ENCODE measurements at regions not wholly inside any gene's neighbourhood (a gene's known extent, or its start where the extent isn't known, plus 50 kb on each side); places are given as distances from the start of the nearest gene placed in this dataset.
A peak's percentile ranks its signal among the peaks of the same experiment; 100 is the strongest.

- H3K27me3 ChIP-seq (ENCODE audit: control insufficient read depth, insufficient read depth, low read length, poor library complexity, severe bottlenecking): peaks cover 4% of the 10 kb centered on the region
- H3K9me3 ChIP-seq (ENCODE audit: control insufficient read depth, low read length): no peaks in the 10 kb centered on the region
- H3K36me3 ChIP-seq (ENCODE audit: control insufficient read depth, insufficient read depth, low read length): no peaks in the 10 kb centered on the region
- H3K4me1 ChIP-seq (ENCODE audit: control insufficient read depth, insufficient read depth, low read length): no peaks in the 10 kb centered on the region
- H3K4me3 ChIP-seq (ENCODE audit: insufficient read depth, low read depth, low read length): no peak overlapping the region
- WGBS, 2 experiments: 95% methylated on average over 31 of the region's 31 CpGs
- no peak overlapping the region for H3K27ac ChIP-seq (ENCODE audit: insufficient read depth, low read depth, low read length, poor library complexity, severe bottlenecking)
These were observed 127.6 kb downstream of the SOX1 start for GRCh38 chr13:112194579-112194978.

GRCh38 chr13:112198396-112199010 lies 131.6 kb downstream of the SOX1 start:
- peaks cover 15% of the 10 kb centered on the region for H3K4me1 ChIP-seq (ENCODE audit: control insufficient read depth, insufficient read depth, low read length)
- H3K9me3 ChIP-seq (ENCODE audit: control insufficient read depth, low read length): no peaks in the 10 kb centered on the region
- 92 to 94% methylated on average over 17 of the region's 17 CpGs for WGBS, 2 experiments
- H3K27ac ChIP-seq (ENCODE audit: insufficient read depth, low read depth, low read length, poor library complexity, severe bottlenecking): no peak overlapping the region
- peaks cover 4% of the 10 kb centered on the region for H3K27me3 ChIP-seq (ENCODE audit: control insufficient read depth, insufficient read depth, low read length, poor library complexity, severe bottlenecking)
- no peak overlapping the region for H3K4me3 ChIP-seq (ENCODE audit: insufficient read depth, low read depth, low read length)
- H3K36me3 ChIP-seq (ENCODE audit: control insufficient read depth, insufficient read depth, low read length): no peaks in the 10 kb centered on the region

- 79 to 89% methylated on average over 10 of the region's 10 CpGs for WGBS, 2 experiments
These were observed 133.3 kb downstream of the SOX1 start for GRCh38 chr13:112200200-112200599.

GRCh38 chr13:112202266-112202665 lies 135.3 kb downstream of the SOX1 start:
- H3K27ac ChIP-seq (ENCODE audit: insufficient read depth, low read depth, low read length, poor library complexity, severe bottlenecking): no peak overlapping the region
- no peaks in the 10 kb centered on the region for H3K27me3 ChIP-seq (ENCODE audit: control insufficient read depth, insufficient read depth, low read length, poor library complexity, severe bottlenecking)
- H3K9me3 ChIP-seq (ENCODE audit: control insufficient read depth, low read length): no peaks in the 10 kb centered on the region
- 93 to 94% methylated on average over 19 of the region's 19 CpGs for WGBS, 2 experiments
- H3K4me1 ChIP-seq (ENCODE audit: control insufficient read depth, insufficient read depth, low read length): peaks cover 47% of the 10 kb centered on the region
- no peak overlapping the region for H3K4me3 ChIP-seq (ENCODE audit: insufficient read depth, low read depth, low read length)
- H3K36me3 ChIP-seq (ENCODE audit: control insufficient read depth, insufficient read depth, low read length): no peaks in the 10 kb centered on the region

More at GRCh38 chr13:112200200-112200599, 133.3 kb downstream of the SOX1 start:
- H3K27ac ChIP-seq (ENCODE audit: insufficient read depth, low read depth, low read length, poor library complexity, severe bottlenecking): no peak overlapping the region
- H3K36me3 ChIP-seq (ENCODE audit: control insufficient read depth, insufficient read depth, low read length): no peaks in the 10 kb centered on the region
- peaks cover 29% of the 10 kb centered on the region for H3K4me1 ChIP-seq (ENCODE audit: control insufficient read depth, insufficient read depth, low read length)
- no peak overlapping the region for H3K4me3 ChIP-seq (ENCODE audit: insufficient read depth, low read depth, low read length)
- peaks cover 4% of the 10 kb centered on the region for H3K27me3 ChIP-seq (ENCODE audit: control insufficient read depth, insufficient read depth, low read length, poor library complexity, severe bottlenecking)
- H3K9me3 ChIP-seq (ENCODE audit: control insufficient read depth, low read length): no peaks in the 10 kb centered on the region

- Histone ChIP-seq H3K27me3 (ENCODE audit: control insufficient read depth, insufficient read depth, low read length, poor library complexity, severe bottlenecking) (no peaks in the 10 kb centered on the region), H3K36me3 (ENCODE audit: control insufficient read depth, insufficient read depth, low read length) (no peaks in the 10 kb centered on the region), H3K4me3 (ENCODE audit: insufficient read depth, low read depth, low read length) (no peak overlapping the region), H3K27ac (ENCODE audit: insufficient read depth, low read depth, low read length, poor library complexity, severe bottlenecking) (no peak overlapping the region), H3K9me3 (ENCODE audit: control insufficient read depth, low read length) (no peaks in the 10 kb centered on the region), H3K4me1 (ENCODE audit: control insufficient read depth, insufficient read depth, low read length) (peaks cover 53% of the 10 kb centered on the region)
- 78 to 79% methylated on average over 10 of the region's 10 CpGs for WGBS, 2 experiments
These were observed 136.0 kb downstream of the SOX1 start for GRCh38 chr13:112202966-112203365.

- H3K27ac ChIP-seq (ENCODE audit: insufficient read depth, low read depth, low read length, poor library complexity, severe bottlenecking): no peak overlapping the region
- peaks cover 53% of the 10 kb centered on the region for H3K4me1 ChIP-seq (ENCODE audit: control insufficient read depth, insufficient read depth, low read length)
- no peaks in the 10 kb centered on the region for H3K9me3 ChIP-seq (ENCODE audit: control insufficient read depth, low read length)
- 86 to 90% methylated on average over 6 of the region's 6 CpGs for WGBS, 2 experiments
- H3K27me3 ChIP-seq (ENCODE audit: control insufficient read depth, insufficient read depth, low read length, poor library complexity, severe bottlenecking): no peaks in the 10 kb centered on the region
- H3K4me3 ChIP-seq (ENCODE audit: insufficient read depth, low read depth, low read length): no peak overlapping the region
- H3K36me3 ChIP-seq (ENCODE audit: control insufficient read depth, insufficient read depth, low read length): no peaks in the 10 kb centered on the region
These were observed 136.7 kb downstream of the SOX1 start for GRCh38 chr13:112203614-112204013.

GRCh38 chr13:112204346-112205327 lies 137.7 kb downstream of the SOX1 start:
- peaks cover 59% of the 10 kb centered on the region for H3K4me1 ChIP-seq (ENCODE audit: control insufficient read depth, insufficient read depth, low read length)
- peak overlapping the region; percentile 86 for H3K27ac ChIP-seq (ENCODE audit: insufficient read depth, low read depth, low read length, poor library complexity, severe bottlenecking)
- H3K9me3 ChIP-seq (ENCODE audit: control insufficient read depth, low read length): no peaks in the 10 kb centered on the region
- no peak overlapping the region for H3K4me3 ChIP-seq (ENCODE audit: insufficient read depth, low read depth, low read length)
- no peaks in the 10 kb centered on the region for H3K36me3 ChIP-seq (ENCODE audit: control insufficient read depth, insufficient read depth, low read length)
- H3K27me3 ChIP-seq (ENCODE audit: control insufficient read depth, insufficient read depth, low read length, poor library complexity, severe bottlenecking): no peaks in the 10 kb centered on the region
- 14 to 17% methylated on average over 33 of the region's 33 CpGs for WGBS, 2 experiments

GRCh38 chr13:112205990-112206389 lies 139.0 kb downstream of the SOX1 start:
- Histone ChIP-seq H3K4me3 (ENCODE audit: insufficient read depth, low read depth, low read length) (no peak overlapping the region), H3K4me1 (ENCODE audit: control insufficient read depth, insufficient read depth, low read length) (peaks cover 69% of the 10 kb centered on the region), H3K27me3 (ENCODE audit: control insufficient read depth, insufficient read depth, low read length, poor library complexity, severe bottlenecking) (no peaks in the 10 kb centered on the region), H3K9me3 (ENCODE audit: control insufficient read depth, low read length) (no peaks in the 10 kb centered on the region), H3K27ac (ENCODE audit: insufficient read depth, low read depth, low read length, poor library complexity, severe bottlenecking) (peak overlapping the region; percentile 86), H3K36me3 (ENCODE audit: control insufficient read depth, insufficient read depth, low read length) (no peaks in the 10 kb centered on the region)
- 28 to 29% methylated on average over 11 to 12 of the region's 12 CpGs for WGBS, 2 experiments

GRCh38 chr13:112207129-112207528 lies 140.2 kb downstream of the SOX1 start:
- 30 to 38% methylated on average over 11 of the region's 11 CpGs for WGBS, 2 experiments
- peak overlapping the region; percentile 37 for H3K27ac ChIP-seq (ENCODE audit: insufficient read depth, low read depth, low read length, poor library complexity, severe bottlenecking)
- no peaks in the 10 kb centered on the region for H3K27me3 ChIP-seq (ENCODE audit: control insufficient read depth, insufficient read depth, low read length, poor library complexity, severe bottlenecking)

GRCh38 chr13:112208656-112209055 lies 141.7 kb downstream of the SOX1 start:
- H3K4me1 ChIP-seq (ENCODE audit: control insufficient read depth, insufficient read depth, low read length): peaks cover 61% of the 10 kb centered on the region
- H3K4me3 ChIP-seq (ENCODE audit: insufficient read depth, low read depth, low read length): no peak overlapping the region
- WGBS, 2 experiments: 92% methylated on average over 8 of the region's 8 CpGs
- H3K36me3 ChIP-seq (ENCODE audit: control insufficient read depth, insufficient read depth, low read length): no peaks in the 10 kb centered on the region
- no peak overlapping the region for H3K27ac ChIP-seq (ENCODE audit: insufficient read depth, low read depth, low read length, poor library complexity, severe bottlenecking)
- H3K27me3 ChIP-seq (ENCODE audit: control insufficient read depth, insufficient read depth, low read length, poor library complexity, severe bottlenecking): no peaks in the 10 kb centered on the region
- H3K9me3 ChIP-seq (ENCODE audit: control insufficient read depth, low read length): no peaks in the 10 kb centered on the region

More at GRCh38 chr13:112207129-112207528, 140.2 kb downstream of the SOX1 start:
- no peak overlapping the region for H3K4me3 ChIP-seq (ENCODE audit: insufficient read depth, low read depth, low read length)
- no peaks in the 10 kb centered on the region for H3K36me3 ChIP-seq (ENCODE audit: control insufficient read depth, insufficient read depth, low read length)
- H3K9me3 ChIP-seq (ENCODE audit: control insufficient read depth, low read length): no peaks in the 10 kb centered on the region
- H3K4me1 ChIP-seq (ENCODE audit: control insufficient read depth, insufficient read depth, low read length): peaks cover 75% of the 10 kb centered on the region

All from ectodermal cell (in vitro differentiated cells).